ENCODE measurements at regions not wholly inside any gene's neighbourhood (a gene's known extent, or its start where the extent isn't known, plus 50 kb on each side); places are given as distances from the start of the nearest gene placed in this dataset.

GRCh38 chr14:65153101-65153500, 50.8 kb upstream of the MAX start:
- no peak for DNase-seq (ENCODE audit: extremely low read depth, low read depth)
- no peak overlapping the region for H3K4me3 ChIP-seq (replicated peaks; ENCODE audit: low read depth, low read length)
- no peak for TF ChIP-seq CTCF (IDR thresholded peaks at IDR 0.05; ENCODE audit: low read depth, low read length, missing control alignments)

- peak; percentile 66 for DNase-seq (ENCODE audit: extremely low read depth, low read depth)
These were observed 54.5 kb upstream of the MAX start for GRCh38 chr14:65156568-65157366.

GRCh38 chr14:65159281-65160062, 57.2 kb upstream of the MAX start:
- no peak for TF ChIP-seq CTCF (IDR thresholded peaks at IDR 0.05; ENCODE audit: low read depth, low read length, missing control alignments)
- no peak overlapping the region for H3K4me3 ChIP-seq (replicated peaks; ENCODE audit: low read depth, low read length)
- DNase-seq (ENCODE audit: extremely low read depth, low read depth): no peak

More at GRCh38 chr14:65156568-65157366, 54.5 kb upstream of the MAX start:
- H3K4me3 ChIP-seq (replicated peaks; ENCODE audit: low read depth, low read length): no peak overlapping the region
- TF ChIP-seq CTCF (IDR thresholded peaks at IDR 0.05; ENCODE audit: low read depth, low read length, missing control alignments): no peak

GRCh38 chr14:65160091-65160490, 57.8 kb upstream of the MAX start:
- no peak for TF ChIP-seq CTCF (IDR thresholded peaks at IDR 0.05; ENCODE audit: low read depth, low read length, missing control alignments)
- DNase-seq (ENCODE audit: extremely low read depth, low read depth): no peak
- H3K4me3 ChIP-seq (replicated peaks; ENCODE audit: low read depth, low read length): no peak overlapping the region

- no peak for TF ChIP-seq CTCF (IDR thresholded peaks at IDR 0.05; ENCODE audit: low read depth, low read length, missing control alignments)
These were observed 59.7 kb upstream of the MAX start for GRCh38 chr14:65162031-65162430.

GRCh38 chr14:65164068-65164824, 61.9 kb upstream of the MAX start:
- DNase-seq (ENCODE audit: extremely low read depth, low read depth): peak; percentile 19
- TF ChIP-seq CTCF (IDR thresholded peaks at IDR 0.05; ENCODE audit: low read depth, low read length, missing control alignments): peak; percentile 51
- no peak overlapping the region for H3K4me3 ChIP-seq (replicated peaks; ENCODE audit: low read depth, low read length)

More at GRCh38 chr14:65162031-65162430, 59.7 kb upstream of the MAX start:
- no peak for DNase-seq (ENCODE audit: extremely low read depth, low read depth)
- no peak overlapping the region for H3K4me3 ChIP-seq (replicated peaks; ENCODE audit: low read depth, low read length)

Data from HFF-Myc (cell line).